Activated naive CD4-positive, alpha-beta T cell treated with anti-CD3 and anti-CD28 coated beads for 36 hours (primary cell): ENCODE measurements at regions not wholly inside any gene's neighbourhood (a gene's known extent, or its start where the extent isn't known, plus 50 kb on each side); places are given as distances from the start of the nearest gene placed in this dataset.

Experiments used
- CTCF ChIA-PET: fragments of 350-600 bp; sonication (Branson Sonifier 250); formaldehyde crosslinking; loops from one replicate; lab custom pipeline; 2021; ENCODE audit warnings: antibody characterized with exemption; lab: Charles Lee
- DNase-seq: peaks from one replicate; pipeline ENCODE4 v3.0.0-alpha.2; 2020
- H3K27ac Mint-ChIP-seq: one replicate; pipeline ENCODE4 v1.8.0; 2021; ENCODE audit warnings: mild to moderate bottlenecking, mixed read lengths
- H3K27me3 Mint-ChIP-seq: one replicate; pipeline ENCODE4 v1.8.0; 2021; ENCODE audit warnings: low read depth, mixed read lengths
- H3K36me3 Mint-ChIP-seq: one replicate; pipeline ENCODE4 v1.8.0; 2021; ENCODE audit warnings: low read depth, mixed read lengths
- H3K4me1 Mint-ChIP-seq: one replicate; pipeline ENCODE4 v1.8.0; 2021; ENCODE audit warnings: low read depth, mixed read lengths
- H3K4me3 Mint-ChIP-seq: one replicate; pipeline ENCODE4 v1.8.0; 2021; ENCODE audit warnings: mild to moderate bottlenecking, moderate library complexity, mixed read lengths
- H3K9me3 Mint-ChIP-seq: one replicate; pipeline ENCODE4 v1.8.0; 2021; ENCODE audit warnings: mixed read lengths
- intact Hi-C: fragments of 100-400 bp; cut with micrococcal nuclease; formaldehyde crosslinking; loops from one replicate; pipeline ENCODE4 v1.15.1; 2023

GRCh38 chr20:37619496-37619895 lies 74.3 kb upstream of the CTNNBL1 start:
- Mint-ChIP-seq H3K27ac (no peak overlapping the region), H3K36me3 (no peaks in the 10 kb centered on the region), H3K4me1 (no peaks in the 10 kb centered on the region), H3K4me3 (no peak overlapping the region), H3K27me3 (peaks cover 27% of the 10 kb centered on the region), H3K9me3 (no peaks in the 10 kb centered on the region)
- CTCF ChIA-PET: no interaction called here
- no peak for DNase-seq
- intact Hi-C loops: no loop called here

GRCh38 chr20:37616110-37616425 lies 77.8 kb upstream of the CTNNBL1 start:
- no peak for DNase-seq
- no peaks in the 10 kb centered on the region for H3K4me1 Mint-ChIP-seq
- H3K27me3 Mint-ChIP-seq: peaks cover 22% of the 10 kb centered on the region
- H3K36me3 Mint-ChIP-seq: no peaks in the 10 kb centered on the region
- no peak overlapping the region for H3K27ac Mint-ChIP-seq
- intact Hi-C loops: no loop called here
- H3K9me3 Mint-ChIP-seq: no peaks in the 10 kb centered on the region
- no peak overlapping the region for H3K4me3 Mint-ChIP-seq
- CTCF ChIA-PET: interaction anchor here (0.6 to 1.7 kb wide), 9 partner anchors 13 to 988 kb away, joined by 3 to 4 read pairs (median 3); no protein-coding TSS in a partner anchor

- Mint-ChIP-seq H3K4me3 (no peak overlapping the region), H3K9me3 (no peaks in the 10 kb centered on the region), H3K27me3 (peaks cover 18% of the 10 kb centered on the region), H3K36me3 (no peaks in the 10 kb centered on the region), H3K27ac (no peak overlapping the region), H3K4me1 (no peaks in the 10 kb centered on the region)
- DNase-seq: peak; percentile 81
- intact Hi-C loops: no loop called here
- CTCF ChIA-PET: interaction anchor here (0.6 to 1.7 kb wide), 7 partner anchors 12 to 606 kb away, joined by 3 to 4 read pairs (median 3); no protein-coding TSS in a partner anchor
These were observed 78.3 kb upstream of the CTNNBL1 start for GRCh38 chr20:37615340-37616109.

- CTCF ChIA-PET: no interaction called here
- intact Hi-C loops: no loop called here
- H3K27me3 Mint-ChIP-seq: peaks cover 8% of the 10 kb centered on the region
- H3K4me3 Mint-ChIP-seq: no peak overlapping the region
- no peaks in the 10 kb centered on the region for H3K9me3 Mint-ChIP-seq
- no peak for DNase-seq
- H3K4me1 Mint-ChIP-seq: no peaks in the 10 kb centered on the region
- no peaks in the 10 kb centered on the region for H3K36me3 Mint-ChIP-seq
- no peak overlapping the region for H3K27ac Mint-ChIP-seq
These were observed 82.0 kb upstream of the CTNNBL1 start for GRCh38 chr20:37611852-37612251.

DNA sequence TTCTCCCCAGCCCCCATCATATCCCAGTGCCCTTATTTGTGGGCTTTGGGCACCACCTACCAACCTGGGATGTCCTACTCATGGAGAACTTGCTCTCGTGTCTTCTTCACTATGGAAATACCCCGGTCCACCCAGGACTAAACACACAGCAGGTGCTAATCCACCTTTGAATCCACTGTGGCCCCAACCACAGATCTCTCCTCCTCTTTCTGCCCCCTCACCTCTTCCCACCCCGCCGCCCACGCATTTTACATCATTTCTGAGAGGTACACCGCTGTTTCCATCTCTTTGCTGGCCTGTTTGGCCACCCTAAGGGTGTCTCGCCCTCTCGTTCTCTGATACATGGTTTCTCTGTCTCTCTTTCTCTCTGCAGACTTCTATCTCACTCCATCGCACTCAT lies 82.5 kb upstream of the CTNNBL1 start:
- intact Hi-C loops: no loop called here
- Mint-ChIP-seq H3K9me3 (no peaks in the 10 kb centered on the region), H3K27ac (no peak overlapping the region), H3K4me1 (no peaks in the 10 kb centered on the region), H3K36me3 (no peaks in the 10 kb centered on the region), H3K27me3 (peaks cover 6% of the 10 kb centered on the region), H3K4me3 (no peak overlapping the region)
- no peak for DNase-seq
- CTCF ChIA-PET: no interaction called here

DNA sequence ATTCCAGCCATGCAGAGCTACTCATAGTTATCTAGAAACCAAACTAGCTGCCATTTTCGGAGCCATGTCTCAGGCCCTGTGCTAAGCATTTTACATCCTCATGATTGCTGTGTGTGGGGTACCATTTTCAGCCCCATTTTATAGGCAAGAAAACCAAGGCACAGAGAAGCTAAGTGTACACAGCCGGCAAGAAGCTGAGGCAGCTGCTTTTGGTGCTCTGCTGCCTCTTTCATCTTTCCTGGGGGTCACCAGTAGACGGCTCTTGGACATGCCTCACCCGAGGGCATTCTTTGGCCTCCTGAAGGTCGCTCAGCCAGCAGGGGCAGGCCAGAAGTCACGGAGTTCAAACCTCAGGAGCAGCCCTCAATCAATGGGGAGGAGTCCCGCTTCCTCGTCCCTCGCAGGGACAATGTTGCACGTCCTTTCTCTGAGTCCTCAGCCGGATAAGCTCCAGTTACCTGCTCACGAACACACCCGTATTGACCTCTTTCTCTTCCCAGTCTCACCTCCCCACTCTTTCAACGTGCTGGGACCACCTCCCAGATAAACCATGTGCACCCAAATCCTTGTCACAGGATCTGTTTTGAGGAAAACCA lies 82.6 kb upstream of the BLCAP start:
- intact Hi-C loops: no loop called here
- CTCF ChIA-PET: no interaction called here
- DNase-seq: no peak
- Mint-ChIP-seq H3K27me3 (peaks cover 4% of the 10 kb centered on the region), H3K4me3 (no peak overlapping the region), H3K27ac (no peak overlapping the region), H3K36me3 (no peaks in the 10 kb centered on the region), H3K4me1 (no peaks in the 10 kb centered on the region), H3K9me3 (no peaks in the 10 kb centered on the region)

DNA sequence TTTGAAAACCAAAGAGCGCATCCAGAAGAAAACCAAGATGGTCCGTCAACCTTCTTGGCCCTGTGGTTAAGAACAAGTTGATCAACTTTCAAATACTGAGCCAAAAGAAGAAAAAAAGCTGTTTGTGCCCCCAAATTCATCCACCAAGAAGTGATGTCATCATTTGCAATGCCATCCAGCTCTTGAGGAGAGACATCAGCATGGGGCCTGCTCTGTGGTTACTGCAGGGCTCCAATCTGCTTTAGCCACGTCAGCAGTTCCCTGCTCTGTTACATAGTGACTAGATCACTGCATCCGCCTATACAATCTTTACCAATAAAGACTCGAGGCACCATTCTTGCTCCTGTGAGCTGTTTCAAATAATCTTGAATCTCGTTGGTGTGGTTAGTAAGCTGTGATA lies 75.0 kb upstream of the BLCAP start:
- no peaks in the 10 kb centered on the region for H3K36me3 Mint-ChIP-seq
- peaks cover 4% of the 10 kb centered on the region for H3K27me3 Mint-ChIP-seq
- H3K4me1 Mint-ChIP-seq: no peaks in the 10 kb centered on the region
- intact Hi-C loops: no loop called here
- H3K9me3 Mint-ChIP-seq: peaks cover 3% of the 10 kb centered on the region
- H3K27ac Mint-ChIP-seq: no peak overlapping the region
- H3K4me3 Mint-ChIP-seq: no peak overlapping the region
- DNase-seq: no peak
- CTCF ChIA-PET: interaction anchor here (1.4 kb wide), 1 partner anchor 13 kb away, joined by 4 read pairs; no protein-coding TSS in a partner anchor

DNA sequence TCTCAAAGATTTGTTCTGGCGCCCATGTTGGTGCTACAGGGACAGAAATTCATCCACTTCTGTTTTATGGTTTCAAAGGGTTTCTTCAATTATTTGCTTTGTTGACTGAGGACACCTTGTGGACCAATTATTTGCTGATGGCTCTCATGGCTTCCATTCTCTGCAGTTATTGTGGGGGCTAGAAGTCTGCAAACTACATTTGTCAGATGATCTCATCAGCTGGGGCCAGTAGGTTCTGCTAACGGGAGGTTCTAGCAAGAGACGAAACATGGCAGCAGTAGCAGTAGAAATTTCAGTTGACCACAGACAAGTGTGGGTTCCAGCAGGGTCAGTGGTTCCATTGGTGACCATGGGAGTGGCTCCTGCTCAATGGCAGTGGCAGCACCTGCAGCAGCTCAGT lies 72.8 kb upstream of the BLCAP start:
- CTCF ChIA-PET: no interaction called here
- Mint-ChIP-seq H3K4me1 (no peaks in the 10 kb centered on the region), H3K27me3 (peaks cover 7% of the 10 kb centered on the region), H3K27ac (no peak overlapping the region), H3K9me3 (peaks cover 3% of the 10 kb centered on the region), H3K36me3 (no peaks in the 10 kb centered on the region), H3K4me3 (no peak overlapping the region)
- intact Hi-C loops: no loop called here
- DNase-seq: no peak

DNA sequence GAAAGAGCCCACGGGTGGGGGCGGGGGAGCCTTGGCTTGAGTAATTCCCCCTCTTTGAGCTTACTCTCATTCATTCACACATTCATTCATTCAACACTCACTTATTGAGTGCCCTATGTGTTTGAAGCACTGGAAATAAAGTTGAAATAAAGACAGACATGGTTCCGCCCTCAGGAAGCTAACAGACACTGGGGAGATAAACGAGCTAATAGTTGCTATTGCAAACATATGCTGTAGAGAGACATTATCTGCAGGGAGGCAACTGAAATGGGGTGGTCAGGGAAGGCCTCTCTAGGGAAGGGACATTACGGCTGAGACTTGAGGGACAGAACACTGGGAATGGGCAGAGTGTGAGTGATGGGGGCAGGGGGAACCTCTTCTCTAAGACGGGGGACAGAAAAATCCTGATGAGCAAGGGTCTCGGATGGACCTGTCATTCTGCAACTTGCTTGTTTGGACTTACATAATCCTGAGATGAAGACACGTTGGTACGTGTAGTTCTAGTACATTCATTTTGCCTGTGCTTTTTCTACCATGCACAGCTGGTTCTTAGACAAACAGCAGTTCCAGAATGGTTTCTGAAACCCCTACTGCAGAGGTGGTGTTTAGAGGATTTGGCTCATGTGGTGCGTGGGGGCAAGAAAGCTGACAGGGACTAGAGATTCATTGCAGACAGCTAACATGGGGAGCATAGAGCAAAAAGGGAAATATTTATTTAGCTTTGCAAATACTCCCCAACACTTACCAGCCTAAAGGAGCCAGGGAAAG lies 71.1 kb upstream of the BLCAP start:
- no peak for DNase-seq
- H3K27me3 Mint-ChIP-seq: peaks cover 7% of the 10 kb centered on the region
- intact Hi-C loops: no loop called here
- H3K4me1 Mint-ChIP-seq: no peaks in the 10 kb centered on the region
- no peak overlapping the region for H3K4me3 Mint-ChIP-seq
- H3K36me3 Mint-ChIP-seq: no peaks in the 10 kb centered on the region
- peaks cover under 1% of the 10 kb centered on the region for H3K9me3 Mint-ChIP-seq
- CTCF ChIA-PET: interaction anchor here (1.0 kb wide), 1 partner anchor 17 kb away, joined by 3 read pairs; no protein-coding TSS in a partner anchor
- H3K27ac Mint-ChIP-seq: no peak overlapping the region

GRCh38 chr20:37598100-37598543 lies 70.4 kb upstream of the BLCAP start:
- Mint-ChIP-seq H3K27me3 (peaks cover 10% of the 10 kb centered on the region), H3K9me3 (no peaks in the 10 kb centered on the region), H3K27ac (no peak overlapping the region), H3K4me1 (no peaks in the 10 kb centered on the region), H3K36me3 (no peaks in the 10 kb centered on the region), H3K4me3 (no peak overlapping the region)
- intact Hi-C loops: no loop called here
- DNase-seq: no peak
- CTCF ChIA-PET: interaction anchor here (1.0 kb wide), 1 partner anchor 18 kb away, joined by 3 read pairs; no protein-coding TSS in a partner anchor

GRCh38 chr20:37596890-37597536 lies 69.3 kb upstream of the BLCAP start:
- Mint-ChIP-seq H3K4me3 (no peak overlapping the region), H3K4me1 (no peaks in the 10 kb centered on the region), H3K27me3 (peaks cover 13% of the 10 kb centered on the region), H3K27ac (no peak overlapping the region), H3K9me3 (no peaks in the 10 kb centered on the region), H3K36me3 (no peaks in the 10 kb centered on the region)
- intact Hi-C loops: no loop called here
- CTCF ChIA-PET: interaction anchor here (0.6 to 1.3 kb wide), 3 partner anchors 20 to 454 kb away, joined by 3 read pairs; no protein-coding TSS in a partner anchor
- no peak for DNase-seq

DNA sequence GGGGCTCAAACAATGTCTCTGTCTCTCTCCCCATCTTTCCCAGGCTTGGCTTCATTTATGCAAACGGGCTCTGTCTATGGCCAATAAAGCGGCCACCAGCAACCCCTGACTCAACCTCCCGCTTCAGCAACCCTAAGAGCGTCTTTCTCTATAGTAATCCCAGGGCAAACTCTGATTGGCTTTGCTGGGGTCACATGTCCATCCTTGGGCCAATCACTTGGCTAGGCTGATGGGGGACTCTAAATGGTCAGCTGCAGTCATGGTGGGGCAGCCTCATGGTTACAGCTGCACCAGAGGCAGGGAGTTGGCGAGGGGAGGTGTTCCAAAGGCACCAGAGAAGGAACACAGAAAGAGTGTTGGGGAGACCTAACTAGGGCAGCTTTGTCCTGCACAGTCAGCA lies 68.5 kb upstream of the BLCAP start:
- Mint-ChIP-seq H3K9me3 (no peaks in the 10 kb centered on the region), H3K36me3 (no peaks in the 10 kb centered on the region), H3K27ac (no peak overlapping the region), H3K27me3 (peaks cover 13% of the 10 kb centered on the region), H3K4me3 (no peak overlapping the region), H3K4me1 (no peaks in the 10 kb centered on the region)
- no peak for DNase-seq
- CTCF ChIA-PET: interaction anchor here (0.6 to 1.3 kb wide), 2 partner anchors 20 to 455 kb away, joined by 3 read pairs; no protein-coding TSS in a partner anchor
- intact Hi-C loops: no loop called here
